Stomach (tissue), 8 donors: ENCODE measurements at regions not wholly inside any gene's neighbourhood (a gene's known extent, or its start where the extent isn't known, plus 50 kb on each side); places are given as distances from the start of the nearest gene placed in this dataset.
A peak's percentile ranks its signal among the peaks of the same experiment; 100 is the strongest.

Source experiments
- DNase-seq, 2 donors: peaks; one replicate each; pipeline versions ENCODE4 v3.0.0 to v3.0.0-alpha.2; 2013 to 2019
- H3K27ac ChIP-seq, 5 donors: fragments of 200-600 bp in 4 of 5; sonication (generic) in 4 of 5; one replicate each; pipeline ENCODE4 v1.5.1; 2013 to 2019; ENCODE audit warnings: mild to moderate bottlenecking in 1 of 5, moderate library complexity in 1 of 5
- H3K27me3 ChIP-seq, 3 donors: fragments of 200-600 bp; sonication (generic); one replicate each; pipeline ENCODE4 v1.5.1; 2017 to 2019; ENCODE audit warnings: mixed run types in 1 of 3
- H3K36me3 ChIP-seq, 4 donors: fragments of 200-600 bp; sonication (generic); 1 replicate in 3 of 4; 2 replicates in 1 of 4; pipeline ENCODE4 v1.5.1; 2016 to 2019
- H3K4me1 ChIP-seq, 4 donors: fragments of 200-600 bp; sonication (generic); one replicate each; pipeline ENCODE4 v1.5.1; 2016 to 2019
- H3K4me3 ChIP-seq, 4 donors: fragments of 200-600 bp; sonication (generic) in 3 of 4; one replicate each; pipeline ENCODE4 v1.5.1; 2016 to 2019; ENCODE audit warnings: mild to moderate bottlenecking in 1 of 4
- H3K9me3 ChIP-seq, 4 donors: fragments of 200-600 bp; sonication (generic); one replicate each; pipeline ENCODE4 v1.5.1; 2016 to 2019
- CTCF ChIP-seq, 7 experiments: fragments of 450-650 bp in 4 of 7; fragments of 200-600 bp in 3 of 7; sonication (generic) in 3 of 7; IDR thresholded peaks; one replicate each; pipeline ENCODE4 v1.5.1; 2016 to 2019; ENCODE audit warnings: antibody characterized with exemption in 7 of 7, control low read depth in 2 of 7, mild to moderate bottlenecking in 1 of 7
- EP300 ChIP-seq: sonication (generic); formaldehyde crosslinking; IDR thresholded peaks from one replicate; pipeline ENCODE4 v1.6.1; 2017; ENCODE audit warnings: antibody characterized with exemption
- POLR2A ChIP-seq, 4 donors: fragments of 450-650 bp; IDR thresholded peaks; one replicate each; pipeline ENCODE4 v1.6.1; 2016; ENCODE audit warnings: antibody characterized with exemption in 4 of 4, control low read depth in 2 of 4, mild to moderate bottlenecking in 1 of 4, moderate library complexity in 1 of 4
- POLR2AphosphoS5 ChIP-seq, 3 donors: sonication (generic); formaldehyde crosslinking; IDR thresholded peaks; one replicate each; pipeline ENCODE4 v1.6.1; 2016; ENCODE audit warnings: antibody characterized with exemption in 3 of 3
- WGBS, 5 donors: extraction: QIAGEN DNeasy Blood & Tissue Kit in 3 of 5; methylation state at CpG; one replicate each; pipeline versions ENCODE4 v1.1.5 to v1.1.7; 2013 to 2018; 5-methylcytosine and 5-hydroxymethylcytosine counted together
- intact Hi-C: fragments of 100-400 bp; cut with DNase I; formaldehyde crosslinking; loops from one replicate; pipeline ENCODE4 v1.15.1; 2023; ENCODE audit warnings: low total_unique reads
- donor health status: healthy with polysubstance abuse.
- donor health status: Bipolar disorder and iron deficiency.
- donor health status: healthy.

DNA sequence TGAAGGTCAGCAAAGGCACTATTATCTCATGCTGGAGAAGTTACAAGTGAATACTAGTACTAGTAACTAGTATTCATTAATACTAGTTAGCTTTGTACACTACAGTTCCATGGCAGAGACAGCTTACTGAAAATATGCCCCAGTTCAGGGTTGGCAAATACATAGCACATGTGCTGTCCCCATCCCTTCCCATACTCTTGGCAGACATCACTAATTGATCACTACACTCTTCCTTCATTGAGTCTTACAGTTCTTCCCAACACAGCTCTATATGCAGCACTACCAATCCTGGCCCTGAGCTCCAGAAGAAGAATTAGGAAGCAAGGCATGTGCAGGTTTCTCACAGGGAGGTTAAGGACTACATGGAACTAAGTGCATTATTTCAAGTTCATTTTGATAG, 168.3 kb upstream of the EEA1 start:
- H3K4me3 ChIP-seq, result no peak overlapping the region
- DNase-seq, result no peak
- H3K36me3 ChIP-seq, result no peaks in the 10 kb centered on the region
- H3K9me3 ChIP-seq, result no peaks in the 10 kb centered on the region
- H3K27me3 ChIP-seq, result no peaks in the 10 kb centered on the region
- peaks cover 0 to 12% (median 0%) of the 10 kb centered on the region in 4 donors for H3K4me1 ChIP-seq
- no peak overlapping the region for H3K27ac ChIP-seq
- no peak for TF ChIP-seq POLR2AphosphoS5 (IDR thresholded peaks at IDR 0.05)
- intact Hi-C loops, result no loop called here

DNA sequence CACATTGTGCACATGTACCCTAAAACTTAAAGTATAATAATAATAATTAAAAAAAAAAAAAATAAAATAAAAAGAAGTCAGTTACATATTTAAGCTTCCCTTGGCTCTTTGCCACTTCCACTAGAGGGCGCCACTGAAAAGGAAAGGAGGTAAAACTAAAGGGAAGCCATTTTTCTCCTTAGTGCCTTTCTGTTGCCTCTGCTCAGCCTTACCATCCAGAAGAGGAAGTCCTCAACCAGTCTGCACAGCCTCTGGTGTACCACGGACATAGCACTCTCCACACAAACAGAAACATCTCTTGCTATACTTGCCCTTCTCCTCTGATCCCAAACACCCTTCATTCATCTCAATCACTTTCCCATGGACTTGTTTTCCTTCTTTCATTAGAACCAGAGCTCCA, 169.0 kb upstream of the EEA1 start:
- no peak for TF ChIP-seq POLR2A (IDR thresholded peaks at IDR 0.05)
- peak in 1 of 3 donors; percentile 16 for TF ChIP-seq POLR2AphosphoS5 (IDR thresholded peaks at IDR 0.05)
- TF ChIP-seq CTCF (IDR thresholded peaks at IDR 0.05), result peak in 4 of 7 experiments; percentile 2 to 54 (median 32)
- TF ChIP-seq EP300, result no peak
- WGBS, 5 donors, result 60 to 81% (median 67%) methylated on average over 2 of the region's 2 CpGs
- no peaks in the 10 kb centered on the region for H3K36me3 ChIP-seq
- intact Hi-C loops, result no loop called here
- H3K27me3 ChIP-seq, result no peaks in the 10 kb centered on the region
- H3K4me3 ChIP-seq, result no peak overlapping the region
- peaks cover 0 to 12% (median 0%) of the 10 kb centered on the region in 4 donors for H3K4me1 ChIP-seq
- H3K9me3 ChIP-seq, result no peaks in the 10 kb centered on the region
- DNase-seq, result peak; percentile 72 to 74
- no peak overlapping the region for H3K27ac ChIP-seq

- WGBS, 5 donors, result 88 to 96% (median 91%) methylated on average over 1 of the region's 1 CpG
These were observed 170.7 kb upstream of the EEA1 start for GRCh38 chr12:93099792-93100191.

GRCh38 chr12:93100610-93101009, 171.5 kb upstream of the EEA1 start:
- Histone ChIP-seq H3K27ac (no peak overlapping the region), H3K4me3 (no peak overlapping the region), H3K9me3 (no peaks in the 10 kb centered on the region), H3K4me1 (peaks cover 0 to 12% (median 0%) of the 10 kb centered on the region in 4 donors), H3K27me3 (no peaks in the 10 kb centered on the region), H3K36me3 (no peaks in the 10 kb centered on the region)
- DNase-seq, result no peak
- TF ChIP-seq CTCF (IDR thresholded peaks at IDR 0.05), result no peak
- intact Hi-C loops, result no loop called here
- WGBS, 5 donors, result 81 to 89% (median 84%) methylated on average over 4 of the region's 4 CpGs

More at GRCh38 chr12:93099792-93100191, 170.7 kb upstream of the EEA1 start:
- no peak for DNase-seq
- peaks cover 0 to 12% (median 0%) of the 10 kb centered on the region in 4 donors for H3K4me1 ChIP-seq
- H3K27ac ChIP-seq, result no peak overlapping the region
- H3K4me3 ChIP-seq, result no peak overlapping the region
- intact Hi-C loops, result no loop called here
- H3K9me3 ChIP-seq, result no peaks in the 10 kb centered on the region
- no peaks in the 10 kb centered on the region for H3K27me3 ChIP-seq
- no peak for TF ChIP-seq EP300
- no peak for TF ChIP-seq CTCF (IDR thresholded peaks at IDR 0.05)
- TF ChIP-seq POLR2AphosphoS5 (IDR thresholded peaks at IDR 0.05), result no peak
- TF ChIP-seq POLR2A (IDR thresholded peaks at IDR 0.05), result no peak
- no peaks in the 10 kb centered on the region for H3K36me3 ChIP-seq

DNA sequence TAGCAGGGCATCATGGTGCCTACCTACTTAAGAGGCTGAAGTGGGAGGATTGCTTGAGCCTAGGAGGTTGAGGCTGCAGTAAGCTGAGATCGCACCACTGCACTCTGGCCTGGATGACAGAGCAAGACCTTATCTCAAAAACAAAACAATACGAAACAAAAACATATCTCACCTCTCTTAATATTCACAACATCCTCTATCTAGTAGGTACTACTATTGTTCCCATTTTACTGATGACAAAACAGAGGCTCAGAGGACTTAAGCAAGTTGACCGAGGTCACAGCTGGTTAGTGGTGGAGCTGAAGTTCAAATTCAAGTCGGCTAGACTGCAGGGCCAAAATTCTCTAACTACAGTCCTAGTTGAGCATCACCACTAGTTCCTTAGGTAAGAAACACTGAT, 172.3 kb upstream of the EEA1 start:
- no peak overlapping the region for H3K27ac ChIP-seq
- WGBS, 5 donors, result 93 to 96% (median 95%) methylated on average over 4 of the region's 4 CpGs

More for the DNA sequence above, 172.3 kb upstream of the EEA1 start:
- H3K27me3 ChIP-seq, result no peaks in the 10 kb centered on the region
- no peaks in the 10 kb centered on the region for H3K9me3 ChIP-seq
- intact Hi-C loops, result no loop called here
- DNase-seq, result no peak
- no peak overlapping the region for H3K4me3 ChIP-seq
- H3K36me3 ChIP-seq, result no peaks in the 10 kb centered on the region
- no peak for TF ChIP-seq CTCF (IDR thresholded peaks at IDR 0.05)
- no peak for TF ChIP-seq EP300
- TF ChIP-seq POLR2AphosphoS5 (IDR thresholded peaks at IDR 0.05), result no peak
- TF ChIP-seq POLR2A (IDR thresholded peaks at IDR 0.05), result no peak
- H3K4me1 ChIP-seq, result peaks cover 0 to 12% (median 0%) of the 10 kb centered on the region in 4 donors
